VCaP (cell line): ENCODE measurements at regions not wholly inside any gene's neighbourhood (a gene's known extent, or its start where the extent isn't known, plus 50 kb on each side); places are given as distances from the start of the nearest gene placed in this dataset.

Source experiments
- H3K27ac ChIP-seq: fragments of 450-650 bp; 2 replicates; pipeline ENCODE4 v1.5.1; 2017
- TF ChIP-seq, protein P1 (sequence below): fragments of 450-650 bp; conservative IDR thresholded peaks from 2 replicates; pipeline ENCODE4 v1.5.1; 2017; ENCODE audit warnings: mild to moderate bottlenecking, moderate library complexity

DNA sequence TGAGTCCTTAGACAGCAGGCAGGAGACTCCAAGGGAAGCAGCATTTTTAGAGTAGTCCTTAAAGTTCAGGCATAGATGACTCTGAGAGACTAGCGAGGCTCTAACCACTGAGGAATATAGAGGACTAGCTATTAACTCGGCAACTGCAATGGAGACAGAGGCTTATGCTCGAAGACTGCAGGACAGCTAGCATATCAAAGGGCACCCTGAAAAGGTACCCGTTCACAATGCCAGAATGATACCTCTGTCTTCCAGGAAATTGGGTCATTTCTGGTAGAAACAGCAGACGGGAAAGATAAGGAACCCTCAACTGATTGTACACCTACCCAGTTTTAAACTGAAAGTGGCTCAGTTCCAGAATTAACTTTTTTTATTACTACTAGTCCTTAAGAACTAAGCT, 1204.0 kb upstream of the ZEB2 start:
- TF ChIP-seq, protein P1, sequence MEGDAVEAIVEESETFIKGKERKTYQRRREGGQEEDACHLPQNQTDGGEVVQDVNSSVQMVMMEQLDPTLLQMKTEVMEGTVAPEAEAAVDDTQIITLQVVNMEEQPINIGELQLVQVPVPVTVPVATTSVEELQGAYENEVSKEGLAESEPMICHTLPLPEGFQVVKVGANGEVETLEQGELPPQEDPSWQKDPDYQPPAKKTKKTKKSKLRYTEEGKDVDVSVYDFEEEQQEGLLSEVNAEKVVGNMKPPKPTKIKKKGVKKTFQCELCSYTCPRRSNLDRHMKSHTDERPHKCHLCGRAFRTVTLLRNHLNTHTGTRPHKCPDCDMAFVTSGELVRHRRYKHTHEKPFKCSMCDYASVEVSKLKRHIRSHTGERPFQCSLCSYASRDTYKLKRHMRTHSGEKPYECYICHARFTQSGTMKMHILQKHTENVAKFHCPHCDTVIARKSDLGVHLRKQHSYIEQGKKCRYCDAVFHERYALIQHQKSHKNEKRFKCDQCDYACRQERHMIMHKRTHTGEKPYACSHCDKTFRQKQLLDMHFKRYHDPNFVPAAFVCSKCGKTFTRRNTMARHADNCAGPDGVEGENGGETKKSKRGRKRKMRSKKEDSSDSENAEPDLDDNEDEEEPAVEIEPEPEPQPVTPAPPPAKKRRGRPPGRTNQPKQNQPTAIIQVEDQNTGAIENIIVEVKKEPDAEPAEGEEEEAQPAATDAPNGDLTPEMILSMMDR: no peak
- no peak overlapping the region for H3K27ac ChIP-seq

DNA sequence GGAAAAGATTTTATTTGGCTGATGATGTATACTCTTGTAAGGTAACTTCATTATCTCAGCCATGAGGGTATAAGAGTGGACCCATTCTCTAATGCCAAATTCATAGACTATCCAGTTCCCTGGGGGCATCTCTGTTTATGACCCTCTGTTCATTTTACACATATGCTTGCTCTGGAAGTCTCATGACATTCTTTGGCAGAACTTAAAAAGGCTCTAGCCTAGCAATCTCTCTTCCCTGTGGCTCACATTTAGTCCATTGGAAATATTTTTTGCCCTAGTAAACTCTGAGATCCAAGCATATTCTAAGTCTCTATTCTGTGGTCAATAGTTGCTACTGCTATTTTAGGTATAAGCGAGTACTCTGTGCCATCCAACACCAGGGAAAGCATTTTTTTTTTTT, 1201.8 kb upstream of the ZEB2 start:
- TF ChIP-seq, protein P1: no peak
- H3K27ac ChIP-seq: no peak overlapping the region

DNA sequence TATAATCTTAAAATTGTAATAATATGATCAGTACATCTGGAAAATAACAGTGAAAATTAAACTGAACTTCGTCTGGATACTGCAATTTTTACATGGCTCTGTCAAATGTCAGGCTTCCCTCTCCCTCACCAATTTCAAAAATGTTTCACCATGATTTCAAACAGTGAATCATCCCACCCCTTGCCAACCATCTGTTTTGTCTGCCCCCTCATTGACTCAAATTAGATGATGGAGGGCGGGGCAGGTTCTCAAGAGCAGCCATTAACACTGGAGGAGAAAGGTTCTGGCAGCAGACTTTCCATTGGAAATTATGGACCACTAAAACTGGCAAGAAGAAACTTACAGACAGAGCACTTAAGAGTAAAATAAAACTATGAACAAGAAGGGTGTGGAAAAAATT, 1195.7 kb upstream of the ZEB2 start:
- TF ChIP-seq, protein P1: no peak
- no peak overlapping the region for H3K27ac ChIP-seq

DNA sequence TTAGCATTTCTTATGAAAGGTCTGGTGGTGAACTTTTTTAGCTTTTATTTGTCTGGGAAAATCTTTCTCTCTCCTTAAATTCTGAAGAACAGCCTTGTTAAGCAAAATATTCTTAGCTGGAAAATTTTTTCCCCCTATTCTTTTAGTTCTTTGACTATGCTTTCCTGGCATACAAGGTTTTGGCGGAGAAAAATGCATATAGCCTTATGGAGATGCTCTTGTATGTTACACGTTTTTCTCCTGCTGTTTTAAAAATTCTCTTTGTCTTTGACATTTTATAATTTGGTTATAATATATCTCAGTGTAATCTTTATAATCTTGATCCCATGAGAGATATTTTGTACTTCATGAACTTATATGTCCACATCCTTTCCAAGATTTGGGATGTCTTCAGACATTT, 1190.4 kb upstream of the ZEB2 start:
- H3K27ac ChIP-seq: no peak overlapping the region
- TF ChIP-seq, protein P1: no peak

DNA sequence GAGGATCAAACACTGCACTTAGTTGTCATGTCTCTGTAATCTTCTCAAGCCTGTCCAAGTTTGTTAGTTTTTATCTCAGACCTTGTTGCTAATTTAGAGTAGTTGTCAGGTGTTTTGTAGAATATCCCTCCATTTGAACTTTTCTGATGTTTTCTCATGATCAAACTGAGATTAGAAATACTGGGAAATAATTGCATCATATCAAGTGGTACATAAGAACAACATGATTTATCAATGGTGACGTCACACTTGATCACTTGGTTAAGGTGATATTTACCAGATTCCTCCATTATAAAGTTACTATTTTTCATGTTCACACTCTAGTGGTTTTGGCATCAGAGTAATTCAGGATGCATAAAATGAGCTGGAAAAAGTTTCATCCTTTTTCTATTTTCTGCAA, 1182.4 kb upstream of the ZEB2 start:
- TF ChIP-seq, protein P1: no peak
- no peak overlapping the region for H3K27ac ChIP-seq

DNA sequence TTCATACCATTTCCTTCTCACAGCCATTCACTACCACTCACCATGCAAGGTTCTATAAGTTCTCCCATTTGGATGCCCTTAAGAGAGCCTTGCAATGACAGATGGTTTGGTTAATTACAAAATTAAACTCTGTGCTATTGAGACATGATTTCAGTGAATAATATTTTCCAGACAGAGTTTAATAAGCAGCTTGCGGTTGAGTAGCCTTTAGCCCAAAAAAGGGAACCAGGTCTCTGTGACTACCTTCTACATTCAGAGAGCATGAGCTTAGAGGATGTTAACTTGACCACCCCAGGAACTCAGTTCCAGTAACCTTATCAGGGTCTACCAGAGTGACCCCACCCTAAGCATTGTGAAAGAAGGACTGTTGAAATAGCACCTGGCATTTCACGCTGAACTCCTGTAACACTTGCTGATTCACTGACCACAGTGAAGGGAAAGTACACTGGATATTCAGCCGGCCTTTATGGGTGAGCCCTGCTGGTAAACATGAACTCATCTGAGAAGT, 1173.1 kb upstream of the ZEB2 start:
- H3K27ac ChIP-seq: no peak overlapping the region
- TF ChIP-seq, protein P1: no peak

DNA sequence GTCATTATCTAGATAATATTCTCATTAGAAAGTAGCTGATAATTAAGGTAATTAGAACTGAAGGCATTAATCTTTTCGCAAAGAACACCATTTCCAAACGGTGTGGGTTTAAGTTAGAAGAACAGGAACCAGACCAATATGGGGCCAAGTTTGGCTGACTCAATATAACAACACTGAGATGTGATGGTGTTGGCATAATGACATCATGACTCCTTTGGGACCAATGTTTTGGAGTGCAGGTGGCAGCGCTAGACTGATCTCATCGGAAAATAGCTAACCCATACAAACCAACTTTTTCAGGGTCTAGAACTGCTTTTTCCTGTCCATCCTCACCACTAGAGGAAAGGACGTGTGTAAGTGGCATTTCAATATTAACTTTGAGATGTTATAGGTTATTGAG, 1171.7 kb upstream of the ZEB2 start:
- TF ChIP-seq, protein P1: no peak

More for the DNA sequence above, 1171.7 kb upstream of the ZEB2 start:
- no peak overlapping the region for H3K27ac ChIP-seq
